HL-60 (cell line): ENCODE measurements at regions not wholly inside any gene's neighbourhood (a gene's known extent, or its start where the extent isn't known, plus 50 kb on each side); places are given as distances from the start of the nearest gene placed in this dataset.

Experiments
- CTCF ChIP-seq: IDR thresholded peaks from one replicate; pipeline ENCODE4 v1.5.1; 2011; ENCODE audit warnings: low read length, control low read depth, inconsistent platforms; ENCODE audit not compliant: insufficient read depth
- POLR2AphosphoS5 ChIP-seq: IDR thresholded peaks from 2 replicates; pipeline ENCODE4 v1.6.1; 2012; ENCODE audit warnings: low read depth
- REST ChIP-seq: IDR thresholded peaks from 2 replicates; pipeline ENCODE4 v1.6.1; 2012; ENCODE audit warnings: low read depth; ENCODE audit not compliant: insufficient replicate concordance
- SPI1 ChIP-seq: IDR thresholded peaks from 2 replicates; pipeline ENCODE4 v1.6.1; 2012; ENCODE audit warnings: low read depth, mild to moderate bottlenecking, borderline replicate concordance

GRCh38 chr10:6995341-6995740 is 415.3 kb upstream of the PRKCQ start:
- TF ChIP-seq CTCF (no peak), REST (no peak), POLR2AphosphoS5 (no peak), SPI1 (no peak)
